GM12872 (cell line): ENCODE measurements at regions not wholly inside any gene's neighbourhood (a gene's known extent, or its start where the extent isn't known, plus 50 kb on each side); places are given as distances from the start of the nearest gene placed in this dataset.
A peak's percentile ranks its signal among the peaks of the same experiment; 100 is the strongest.

ENCODE experiments used
- CTCF ChIP-seq: IDR thresholded peaks from 3 replicates; pipeline ENCODE4 v1.5.1; 2011; ENCODE audit warnings: low read depth, mild to moderate bottlenecking, low read length, moderate library complexity; ENCODE audit not compliant: insufficient read depth

- TF ChIP-seq CTCF = no peak
Measured at GRCh38 chr6:11317885-11318771, 85.7 kb upstream of the NEDD9 start.

GRCh38 chr6:11315743-11316437 lies 83.4 kb upstream of the NEDD9 start:
- TF ChIP-seq CTCF = no peak

GRCh38 chr6:11313207-11313606 lies 80.7 kb upstream of the NEDD9 start:
- TF ChIP-seq CTCF = no peak

- TF ChIP-seq CTCF = no peak
Measured at GRCh38 chr6:11311970-11312369, 79.5 kb upstream of the NEDD9 start.

GRCh38 chr6:11309947-11310665 lies 77.6 kb upstream of the NEDD9 start:
- TF ChIP-seq CTCF = peak; percentile 38; the same call in 2 of the 3 replicates

GRCh38 chr6:11307226-11307625 lies 74.8 kb upstream of the NEDD9 start:
- TF ChIP-seq CTCF = no peak

GRCh38 chr6:11304946-11305345 lies 72.5 kb upstream of the NEDD9 start:
- no peak for TF ChIP-seq CTCF
